ENCODE measurements at regions not wholly inside any gene's neighbourhood (a gene's known extent, or its start where the extent isn't known, plus 50 kb on each side); places are given as distances from the start of the nearest gene placed in this dataset.

- BruUV-seq (replicated peaks) = no TSS peak
- Histone ChIP-seq H4K91ac (ENCODE audit: insufficient read depth, low read depth, low read length) (no peak overlapping the region), H3K27ac (ENCODE audit: insufficient read depth, low read length) (no peak overlapping the region), H3K27me3 (ENCODE audit: control insufficient read depth, insufficient read depth, low read length) (no peaks in the 10 kb centered on the region), H2BK120ac (ENCODE audit: low read depth, low read length) (no peak overlapping the region), H3K4ac (ENCODE audit: low read depth, low read length) (no peak overlapping the region), H3K4me2 (ENCODE audit: low read depth, low read length) (no peak overlapping the region), H2AK5ac (ENCODE audit: low read depth, low read length) (no peak overlapping the region), H3K79me1 (ENCODE audit: low read depth in 1 of 2, low read length in 2 of 2) (no peaks in the 10 kb centered on the region), H3K4me3 (ENCODE audit: insufficient read depth, low read depth, low read length) (no peak overlapping the region), H3K56ac (ENCODE audit: extremely low read depth, insufficient read depth, low read length) (no peak overlapping the region), H2BK5ac (ENCODE audit: low read depth, low read length, poor library complexity, severe bottlenecking) (no peak overlapping the region), H3K4me1 (ENCODE audit: control insufficient read depth, insufficient read depth, low read length) (no peaks in the 10 kb centered on the region), H4K5ac (ENCODE audit: low read depth, low read length) (no peak overlapping the region), H3K9me1 (ENCODE audit: insufficient read depth, low read length) (no peaks in the 10 kb centered on the region), H3K23ac (ENCODE audit: low read depth, low read length) (no peak overlapping the region), H3K36me3 (ENCODE audit: control insufficient read depth, insufficient read depth, low read length) (no peaks in the 10 kb centered on the region), H3K18ac (ENCODE audit: low read depth, low read length) (no peak overlapping the region), H2AFZ (replicated peaks; ENCODE audit: low read length, poor library complexity) (no peak overlapping the region), H4K8ac (ENCODE audit: low read depth in 2 of 2, low read length in 2 of 2) (no peak overlapping the region), H2AK9ac (replicated peaks; ENCODE audit: low read depth, low read length, poor library complexity) (no peak overlapping the region), H3K9ac (ENCODE audit: low read depth, low read length) (no peak overlapping the region), H4K20me1 (ENCODE audit: insufficient read depth, low read length) (no peaks in the 10 kb centered on the region), H2BK20ac (ENCODE audit: low read depth, low read length) (no peak overlapping the region), H3K9me3 (ENCODE audit: control insufficient read depth, insufficient read depth, low read length) (peaks cover 23% of the 10 kb centered on the region; the same call in 1 of the 2 replicates), H2BK15ac (ENCODE audit: low read depth, low read length) (no peak overlapping the region), H3K14ac (replicated peaks; ENCODE audit: low read depth, low read length) (no peak overlapping the region)
- ChIA-PET CTCF (no interaction called here), POLR2A (ENCODE audit: unreplicated experiment) (no interaction called here)
- in situ Hi-C loops (cut with MboI; ENCODE audit: low sequenced_read_pairs) = loop anchor here (10.0 kb wide), 1 partner anchor 60 kb away; no protein-coding TSS in a partner anchor
- intact Hi-C loops (cut with micrococcal nuclease) = no loop called here
- DNase-seq (no peak), ATAC-seq (ENCODE audit: low read depth) (no peak)
- no peak for TF ChIP-seq RCOR1 (IDR thresholded peaks at IDR 0.05; ENCODE audit: insufficient replicate concordance, low read length)
- no peak for TF ChIP-seq ELK1 (IDR thresholded peaks at IDR 0.05; ENCODE audit: borderline replicate concordance, low read depth, low read length)
- TF ChIP-seq BHLHE40 (IDR thresholded peaks at IDR 0.05; ENCODE audit: low read depth, low read length) = no peak
- no peak for TF ChIP-seq FOS (IDR thresholded peaks at IDR 0.05; ENCODE audit: low read depth, low read length)
- dilution Hi-C loops (cut with HindIII; ENCODE audit: low sequenced_read_pairs, unreplicated experiment) = no loop called here
- WGBS, 2 experiments (ENCODE audit: extremely low coverage in 2 of 2, insufficient read length in 1 of 2) = 17% methylated on average over 1 of the region's 3 CpGs; no CpG with 5 or more reads in 1 of the 2 experiments
Observed at GRCh38 chr18:14974576-14974975, 226.6 kb downstream of the ANKRD30B start.
